ENCODE measurements at regions not wholly inside any gene's neighbourhood (a gene's known extent, or its start where the extent isn't known, plus 50 kb on each side); places are given as distances from the start of the nearest gene placed in this dataset.

GRCh38 chr10:105679781-105680180, 1038.7 kb downstream of the SORCS3 start:
- Histone ChIP-seq H2AFZ (ENCODE audit: control insufficient read depth, low read length) (no peak overlapping the region), H3K9ac (ENCODE audit: control insufficient read depth, extremely low read depth, insufficient read depth, low read length) (no peak overlapping the region), H3K4me3 (ENCODE audit: control insufficient read depth in 2 of 3, extremely low read depth in 1 of 3, insufficient read depth in 2 of 3, low read depth in 1 of 3, low read length in 3 of 3) (no peak overlapping the region), H3K27ac (ENCODE audit: control insufficient read depth, insufficient read depth, low read length) (no peak overlapping the region), H3K79me2 (ENCODE audit: control insufficient read depth, insufficient read depth, low read length) (no peaks in the 10 kb centered on the region), H4K20me1 (ENCODE audit: control insufficient read depth, extremely low read depth, insufficient read depth, low read length) (no peaks in the 10 kb centered on the region), H3K36me3 (ENCODE audit: control insufficient read depth in 2 of 2, extremely low read depth in 1 of 2, insufficient read depth in 2 of 2, low read length in 2 of 2) (no peaks in the 10 kb centered on the region), H3K9me3 (ENCODE audit: control insufficient read depth, low read depth, low read length) (no peaks in the 10 kb centered on the region), H3K4me1 (ENCODE audit: control insufficient read depth, extremely low read depth, insufficient read depth, low read length) (no peaks in the 10 kb centered on the region), H3K27me3 (ENCODE audit: control insufficient read depth, extremely low read depth, insufficient read depth, low read length) (no peaks in the 10 kb centered on the region), H3K9me1 (ENCODE audit: control insufficient read depth, extremely low read depth, insufficient read depth, low read length) (no peaks in the 10 kb centered on the region), H3K4me2 (ENCODE audit: control insufficient read depth, extremely low read depth, insufficient read depth, low read depth, low read length) (no peak overlapping the region)
- TF ChIP-seq EZH2 (IDR thresholded peaks at IDR 0.05; ENCODE audit: low read length) (no peak), CTCF (optimal IDR thresholded peaks at IDR 0.05 in 1 of 3, IDR thresholded peaks at IDR 0.05 in 1 of 3, conservative IDR thresholded peaks at IDR 0.05 in 1 of 3; ENCODE audit: extremely low read depth in 1 of 3, insufficient read depth in 2 of 3, low read length in 3 of 3) (no peak)
- no peak for DNase-seq (ENCODE audit: low read depth, low spot score)
- FAIRE-seq, result no peak
- dilution Hi-C loops (cut with MboI; ENCODE audit: extremely low pct_ligation_motif_present, low sequenced_read_pairs), result no loop called here

GRCh38 chr10:105675333-105675732, 1034.2 kb downstream of the SORCS3 start:
- no peak for FAIRE-seq
- DNase-seq (ENCODE audit: low read depth, low spot score), result no peak
- no peak overlapping the region for H3K4me3 ChIP-seq (ENCODE audit: control insufficient read depth in 2 of 3, extremely low read depth in 1 of 3, insufficient read depth in 2 of 3, low read depth in 1 of 3, low read length in 3 of 3)
- no peaks in the 10 kb centered on the region for H4K20me1 ChIP-seq (ENCODE audit: control insufficient read depth, extremely low read depth, insufficient read depth, low read length)
- no peaks in the 10 kb centered on the region for H3K4me1 ChIP-seq (ENCODE audit: control insufficient read depth, extremely low read depth, insufficient read depth, low read length)
- no peaks in the 10 kb centered on the region for H3K9me1 ChIP-seq (ENCODE audit: control insufficient read depth, extremely low read depth, insufficient read depth, low read length)
- no peak overlapping the region for H3K27ac ChIP-seq (ENCODE audit: control insufficient read depth, insufficient read depth, low read length)
- TF ChIP-seq CTCF (optimal IDR thresholded peaks at IDR 0.05 in 1 of 3, IDR thresholded peaks at IDR 0.05 in 1 of 3, conservative IDR thresholded peaks at IDR 0.05 in 1 of 3; ENCODE audit: extremely low read depth in 1 of 3, insufficient read depth in 2 of 3, low read length in 3 of 3) (no peak), EZH2 (IDR thresholded peaks at IDR 0.05; ENCODE audit: low read length) (no peak)
- H3K79me2 ChIP-seq (ENCODE audit: control insufficient read depth, insufficient read depth, low read length), result no peaks in the 10 kb centered on the region
- H3K9me3 ChIP-seq (ENCODE audit: control insufficient read depth, low read depth, low read length), result no peaks in the 10 kb centered on the region
- no peaks in the 10 kb centered on the region for H3K36me3 ChIP-seq (ENCODE audit: control insufficient read depth in 2 of 2, extremely low read depth in 1 of 2, insufficient read depth in 2 of 2, low read length in 2 of 2)
- H2AFZ ChIP-seq (ENCODE audit: control insufficient read depth, low read length), result no peak overlapping the region
- H3K9ac ChIP-seq (ENCODE audit: control insufficient read depth, extremely low read depth, insufficient read depth, low read length), result no peak overlapping the region
- dilution Hi-C loops (cut with MboI; ENCODE audit: extremely low pct_ligation_motif_present, low sequenced_read_pairs), result no loop called here
- no peak overlapping the region for H3K4me2 ChIP-seq (ENCODE audit: control insufficient read depth, extremely low read depth, insufficient read depth, low read depth, low read length)
- H3K27me3 ChIP-seq (ENCODE audit: control insufficient read depth, extremely low read depth, insufficient read depth, low read length), result no peaks in the 10 kb centered on the region

All from keratinocyte (primary cell).